GM23248 (cell line): ENCODE measurements at regions not wholly inside any gene's neighbourhood (a gene's known extent, or its start where the extent isn't known, plus 50 kb on each side); places are given as distances from the start of the nearest gene placed in this dataset.
A peak's percentile ranks its signal among the peaks of the same experiment; 100 is the strongest.

ENCODE experiments used
- DNase-seq: peaks from one replicate; pipeline ENCODE4 v3.0.0-alpha.2; 2015
- H2AFZ ChIP-seq: fragments of 200-600 bp; sonication (generic); 2 replicates; pipeline ENCODE4 v1.6.1; 2016; ENCODE audit warnings: antibody characterized with exemption
- H3F3A ChIP-seq: fragments of 200-600 bp; sonication (generic); 2 replicates; pipeline ENCODE4 v1.6.1; 2016; ENCODE audit warnings: mild to moderate bottlenecking, antibody characterized with exemption, mixed run types; ENCODE audit not compliant: insufficient read depth
- H3K27ac ChIP-seq: fragments of 200-600 bp; sonication (generic); 2 replicates; pipeline ENCODE4 v1.5.1; 2016; ENCODE audit warnings: mild to moderate bottlenecking
- H3K27me3 ChIP-seq: fragments of 200-600 bp; sonication (generic); replicated peaks from 2 replicates; pipeline ENCODE4 v1.6.1; 2016; ENCODE audit warnings: mild to moderate bottlenecking; ENCODE audit not compliant: insufficient read depth
- H3K36me3 ChIP-seq: fragments of 200-600 bp; sonication (generic); 2 replicates; pipeline ENCODE4 v1.6.1; 2016; ENCODE audit warnings: low read depth, mild to moderate bottlenecking
- H3K4me1 ChIP-seq: fragments of 200-600 bp; sonication (generic); 2 replicates; pipeline ENCODE4 v1.6.1; 2016; ENCODE audit warnings: mild to moderate bottlenecking; ENCODE audit not compliant: insufficient read depth
- H3K4me2 ChIP-seq: fragments of 200-600 bp; sonication (generic); one replicate; pipeline ENCODE4 v1.6.1; 2016; ENCODE audit warnings: mild to moderate bottlenecking; ENCODE audit not compliant: unreplicated experiment
- H3K4me3 ChIP-seq: fragments of 200-600 bp; sonication (generic); 2 replicates; pipeline ENCODE4 v1.5.1; 2016; ENCODE audit warnings: mild to moderate bottlenecking
- H3K79me2 ChIP-seq: fragments of 200-600 bp; sonication (generic); 2 replicates; pipeline ENCODE4 v1.6.1; 2016; ENCODE audit warnings: mild to moderate bottlenecking; ENCODE audit not compliant: insufficient read depth
- H3K9ac ChIP-seq: fragments of 200-600 bp; sonication (generic); 2 replicates; pipeline ENCODE4 v1.6.1; 2016; ENCODE audit warnings: mild to moderate bottlenecking
- H3K9me2 ChIP-seq: fragments of 200-600 bp; sonication (generic); 2 replicates; pipeline ENCODE4 v1.6.1; 2016; ENCODE audit warnings: mixed run types, mild to moderate bottlenecking, moderate library complexity; ENCODE audit not compliant: insufficient read depth
- H3K9me3 ChIP-seq: fragments of 200-600 bp; sonication (generic); one replicate; pipeline ENCODE4 v1.6.1; 2017; ENCODE audit warnings: low read depth
- H4K20me1 ChIP-seq: fragments of 200-600 bp; sonication (generic); 2 replicates; pipeline ENCODE4 v1.6.0; 2016; ENCODE audit not compliant: insufficient read depth
- EZH2 ChIP-seq: fragments of 200-600 bp; sonication (generic); IDR thresholded peaks from 2 replicates; pipeline ENCODE4 v1.6.1; 2018; ENCODE audit warnings: antibody characterized with exemption, mild to moderate bottlenecking; ENCODE audit not compliant: insufficient read depth, poor library complexity, severe bottlenecking
- EZH2phosphoT487 ChIP-seq: fragments of 200-600 bp; sonication (generic); IDR thresholded peaks from 2 replicates; pipeline ENCODE4 v1.6.1; 2018; ENCODE audit warnings: antibody characterized with exemption, moderate library complexity, mild to moderate bottlenecking, low read depth; ENCODE audit not compliant: insufficient read depth
- WGBS, 2 experiments: methylation state at CpG; one replicate each; pipeline ENCODE4 v1.1.6; 2015 to 2017; ENCODE audit warnings: low lambda C conversion rate in 2 of 2, low coverage in 1 of 2; ENCODE audit errors: missing lambda C conversion rate in 2 of 2; 5-methylcytosine and 5-hydroxymethylcytosine counted together
- in situ Hi-C: fragments of 300-500 bp; cut with MboI; formaldehyde crosslinking; loops from 2 replicates; pipeline ENCODE4 v1.15.0; 2020

DNA sequence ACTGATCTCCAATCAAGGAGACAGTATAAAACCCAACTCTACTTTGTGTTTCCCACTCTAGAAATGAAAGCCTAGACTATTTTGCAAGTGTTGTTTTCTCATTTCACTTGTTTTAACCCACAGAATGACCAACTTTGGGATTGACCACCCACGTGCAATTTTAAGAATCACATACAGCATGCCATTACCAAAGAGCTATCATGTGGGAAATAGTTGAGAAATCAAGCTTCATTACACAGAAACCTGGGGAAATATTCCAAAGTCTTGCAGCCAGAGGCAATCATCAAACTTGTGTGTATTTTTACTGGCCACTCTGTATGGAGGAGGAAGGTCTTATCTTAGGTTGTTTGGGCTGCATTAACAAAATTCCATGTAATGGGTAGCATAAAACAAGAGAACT lies 451.4 kb upstream of the DAB2 start:
- no peaks in the 10 kb centered on the region for H3F3A ChIP-seq
- no peaks in the 10 kb centered on the region for H3K79me2 ChIP-seq
- TF ChIP-seq EZH2phosphoT487 (no peak), EZH2 (no peak)
- no peaks in the 10 kb centered on the region for H3K9me3 ChIP-seq
- no peaks in the 10 kb centered on the region for H3K9me2 ChIP-seq
- no peak overlapping the region for H3K9ac ChIP-seq
- H3K4me2 ChIP-seq: no peak overlapping the region
- no peak overlapping the region for H3K4me3 ChIP-seq
- WGBS, 2 experiments: 24 to 48% methylated on average over 1 of the region's 1 CpG
- H3K27me3 ChIP-seq: no peaks in the 10 kb centered on the region
- DNase-seq: peak; percentile 12
- no peak overlapping the region for H3K27ac ChIP-seq
- no peaks in the 10 kb centered on the region for H4K20me1 ChIP-seq
- H3K36me3 ChIP-seq: no peaks in the 10 kb centered on the region
- in situ Hi-C loops: no loop called here
- H2AFZ ChIP-seq: no peak overlapping the region
- no peaks in the 10 kb centered on the region for H3K4me1 ChIP-seq

GRCh38 chr5:39870137-39870536 lies 445.4 kb upstream of the DAB2 start:
- DNase-seq: no peak
- Histone ChIP-seq H3K9ac (no peak overlapping the region), H3K27ac (no peak overlapping the region), H3K27me3 (no peaks in the 10 kb centered on the region), H2AFZ (no peak overlapping the region), H4K20me1 (no peaks in the 10 kb centered on the region), H3K9me3 (no peaks in the 10 kb centered on the region), H3K36me3 (no peaks in the 10 kb centered on the region), H3F3A (no peaks in the 10 kb centered on the region), H3K4me2 (no peak overlapping the region), H3K4me3 (no peak overlapping the region), H3K9me2 (no peaks in the 10 kb centered on the region), H3K4me1 (no peaks in the 10 kb centered on the region), H3K79me2 (no peaks in the 10 kb centered on the region)
- in situ Hi-C loops: no loop called here
- TF ChIP-seq EZH2 (no peak), EZH2phosphoT487 (no peak)

DNA sequence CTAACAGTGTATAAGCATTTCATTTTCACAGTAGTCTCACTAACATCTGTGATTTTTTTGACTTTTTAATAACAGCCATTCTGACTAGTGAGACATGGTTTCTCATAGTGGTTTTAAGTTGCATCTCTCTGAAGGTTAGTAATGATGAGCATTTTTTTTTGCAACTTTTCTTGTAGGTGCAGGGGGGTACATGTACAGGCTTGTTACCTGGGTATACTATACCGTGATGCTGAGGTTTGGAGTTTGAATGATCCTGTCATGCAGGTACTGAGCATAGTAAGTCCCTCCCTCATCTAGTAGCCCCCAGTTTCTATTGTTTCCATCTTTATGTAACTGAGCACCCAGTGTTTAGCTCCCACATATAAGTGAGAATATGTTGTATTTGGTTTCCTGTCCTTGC lies 444.6 kb upstream of the DAB2 start:
- no peak overlapping the region for H3K4me2 ChIP-seq
- H4K20me1 ChIP-seq: no peaks in the 10 kb centered on the region
- H3K79me2 ChIP-seq: no peaks in the 10 kb centered on the region
- in situ Hi-C loops: no loop called here
- no peaks in the 10 kb centered on the region for H3K36me3 ChIP-seq
- H3K27ac ChIP-seq: no peak overlapping the region
- no peaks in the 10 kb centered on the region for H3F3A ChIP-seq
- H3K4me3 ChIP-seq: no peak overlapping the region
- no peak overlapping the region for H3K9ac ChIP-seq
- DNase-seq: no peak
- 18 to 25% methylated on average over 1 of the region's 1 CpG for WGBS, 2 experiments
- no peaks in the 10 kb centered on the region for H3K9me3 ChIP-seq
- H3K27me3 ChIP-seq: no peaks in the 10 kb centered on the region
- H2AFZ ChIP-seq: no peak overlapping the region
- no peaks in the 10 kb centered on the region for H3K9me2 ChIP-seq
- no peaks in the 10 kb centered on the region for H3K4me1 ChIP-seq
- TF ChIP-seq EZH2: no peak
- TF ChIP-seq EZH2phosphoT487: no peak

GRCh38 chr5:39867923-39868322 lies 443.1 kb upstream of the DAB2 start:
- Histone ChIP-seq H3K27me3 (no peaks in the 10 kb centered on the region), H2AFZ (no peak overlapping the region), H3K9me2 (no peaks in the 10 kb centered on the region), H3K9ac (no peak overlapping the region), H3F3A (no peaks in the 10 kb centered on the region), H3K36me3 (no peaks in the 10 kb centered on the region), H3K4me1 (no peaks in the 10 kb centered on the region), H3K9me3 (no peaks in the 10 kb centered on the region), H3K27ac (no peak overlapping the region), H3K79me2 (no peaks in the 10 kb centered on the region), H4K20me1 (no peaks in the 10 kb centered on the region), H3K4me2 (no peak overlapping the region), H3K4me3 (no peak overlapping the region)
- no peak for TF ChIP-seq EZH2phosphoT487
- TF ChIP-seq EZH2: no peak
- in situ Hi-C loops: no loop called here
- no peak for DNase-seq

DNA sequence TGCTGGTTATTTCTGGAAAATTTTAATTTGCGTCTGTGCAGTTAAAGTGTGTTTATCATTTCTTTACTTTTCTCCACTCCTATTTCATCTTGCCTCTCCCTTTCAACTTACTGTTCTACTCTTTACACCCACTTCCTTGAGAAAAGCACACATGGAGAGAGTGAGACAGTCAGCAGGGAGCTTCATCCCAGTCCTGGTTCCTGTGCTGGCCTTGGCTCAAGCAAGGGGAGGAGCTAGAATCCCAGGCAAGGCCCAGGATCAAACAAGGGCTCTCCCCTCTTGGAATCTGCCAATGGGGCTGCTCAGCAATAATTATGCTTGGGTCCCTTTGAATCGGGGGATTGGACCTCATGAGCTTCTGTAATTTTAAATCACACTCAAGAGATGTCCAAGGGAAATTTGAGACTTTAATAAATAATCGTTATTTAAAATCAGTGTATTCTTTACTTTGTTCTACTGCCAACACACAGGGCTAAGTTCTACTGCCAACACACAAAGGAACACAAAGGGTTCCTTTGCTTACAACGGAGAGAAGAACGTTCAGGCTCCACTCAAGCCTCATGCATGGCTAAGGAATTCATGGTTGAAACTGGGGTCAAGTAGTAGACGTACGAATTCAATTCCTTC lies 439.3 kb upstream of the DAB2 start:
- Histone ChIP-seq H2AFZ (no peak overlapping the region), H3K9me2 (no peaks in the 10 kb centered on the region), H3K27me3 (no peaks in the 10 kb centered on the region), H4K20me1 (no peaks in the 10 kb centered on the region), H3K27ac (no peak overlapping the region), H3K9ac (no peak overlapping the region), H3K4me1 (no peaks in the 10 kb centered on the region), H3K9me3 (no peaks in the 10 kb centered on the region), H3K79me2 (no peaks in the 10 kb centered on the region), H3K4me3 (no peak overlapping the region), H3F3A (no peaks in the 10 kb centered on the region), H3K4me2 (no peak overlapping the region), H3K36me3 (no peaks in the 10 kb centered on the region)
- in situ Hi-C loops: no loop called here
- no peak for TF ChIP-seq EZH2phosphoT487
- TF ChIP-seq EZH2: no peak
- no peak for DNase-seq
- WGBS, 2 experiments: 78% methylated on average over 7 of the region's 7 CpGs
